Thyroid gland (tissue), 4 donors: ENCODE measurements at regions not wholly inside any gene's neighbourhood (a gene's known extent, or its start where the extent isn't known, plus 50 kb on each side); places are given as distances from the start of the nearest gene placed in this dataset.
"Not testable (repeated sequence)": the region's sequence is repeated elsewhere in the genome, so short reads cannot be mapped to it uniquely, and the experiment has no call there.

Experiments used
- CTCF ChIP-seq, 6 experiments: fragments of 200-600 bp in 3 of 6; fragments of 450-650 bp in 3 of 6; sonication (generic) in 3 of 6; IDR thresholded peaks; one replicate each; pipeline ENCODE4 v1.5.1; 2016 to 2019; ENCODE audit warnings: antibody characterized with exemption in 6 of 6, mild to moderate bottlenecking in 2 of 6, inconsistent platforms in 1 of 6, moderate library complexity in 1 of 6
- POLR2A ChIP-seq, 2 donors: fragments of 450-650 bp; IDR thresholded peaks; one replicate each; pipeline ENCODE4 v1.6.1; 2017; ENCODE audit warnings: antibody characterized with exemption in 2 of 2, mild to moderate bottlenecking in 2 of 2, moderate library complexity in 1 of 2

- not testable (repeated sequence) for TF ChIP-seq CTCF, POLR2A (IDR thresholded peaks at IDR 0.05)
Observed at GRCh38 chr2:106258859-106259258, 64.8 kb upstream of the UXS1 start.
